Kidney (tissue), 13 donors: ENCODE measurements at regions not wholly inside any gene's neighbourhood (a gene's known extent, or its start where the extent isn't known, plus 50 kb on each side); places are given as distances from the start of the nearest gene placed in this dataset.

Experiments
- DNase-seq, 5 donors: peaks; one replicate each; pipeline ENCODE4 v3.0.0-alpha.2; 2013 to 2020
- FAIRE-seq: peaks from 2 replicates; lab custom pipeline; 2012; peaks lifted over from hg19 to GRCh38; lab: Jason Lieb, UNC
- H3K27ac ChIP-seq, 2 donors: one replicate each; pipeline ENCODE4 v1.7.0; 2013; ENCODE audit warnings: low read depth in 2 of 2, low read length in 2 of 2, inconsistent platforms in 1 of 2
- H3K27me3 ChIP-seq: one replicate; pipeline ENCODE4 v1.7.1; 2013; ENCODE audit warnings: low read length, inconsistent platforms; ENCODE audit not compliant: control insufficient read depth, insufficient read depth
- H3K36me3 ChIP-seq, 3 donors: one replicate each; pipeline versions ENCODE4 v1.7.0 to v1.7.1; 2013; ENCODE audit warnings: low read length in 3 of 3, control low read depth in 1 of 3, inconsistent platforms in 1 of 3; ENCODE audit not compliant: insufficient read depth in 3 of 3, control insufficient read depth in 2 of 3
- H3K4me1 ChIP-seq, 3 donors: one replicate each; pipeline versions ENCODE4 v1.7.0 to v1.7.1; 2013; ENCODE audit warnings: low read length in 3 of 3, inconsistent platforms in 1 of 3, low read depth in 1 of 3; ENCODE audit not compliant: control insufficient read depth in 2 of 3, insufficient read depth in 2 of 3
- H3K4me3 ChIP-seq, 3 donors: one replicate each; pipeline versions ENCODE4 v1.7.0 to v1.8.1; 2013; ENCODE audit warnings: low read length in 3 of 3, control low read depth in 1 of 3, inconsistent platforms in 1 of 3
- H3K9ac ChIP-seq, 3 donors: one replicate each; pipeline versions ENCODE4 v1.7.0 to v1.7.1; 2013; ENCODE audit warnings: low read length in 3 of 3, control low read depth in 1 of 3, inconsistent platforms in 1 of 3
- H3K9me3 ChIP-seq, 3 donors: one replicate each; pipeline versions ENCODE4 v1.7.0 to v1.7.1; 2013; ENCODE audit warnings: low read length in 3 of 3, control low read depth in 1 of 3, inconsistent platforms in 1 of 3; ENCODE audit not compliant: control insufficient read depth in 2 of 3, insufficient read depth in 1 of 3
- intact Hi-C: fragments of 100-400 bp; cut with DNase I; formaldehyde crosslinking; loops from one replicate; pipeline ENCODE4 v1.11.1; 2022
- TF ChIP-seq, protein P1 (sequence below): IDR thresholded peaks from 3 replicates; pipeline ENCODE4 v1.5.1; 2012; ENCODE audit warnings: mild to moderate bottlenecking, moderate library complexity, borderline replicate concordance; ENCODE audit not compliant: insufficient read depth; ENCODE audit errors: extremely low read depth
- donor health status: control.
- donor health status: control.
- donor health status: control.
- donor health status: control.
- donor health status: control.
- donor health status: DM: yes; HTN: yes; CAD: no.
- donor health status: Normal renal cell carcinoma (clear cell type).

DNA sequence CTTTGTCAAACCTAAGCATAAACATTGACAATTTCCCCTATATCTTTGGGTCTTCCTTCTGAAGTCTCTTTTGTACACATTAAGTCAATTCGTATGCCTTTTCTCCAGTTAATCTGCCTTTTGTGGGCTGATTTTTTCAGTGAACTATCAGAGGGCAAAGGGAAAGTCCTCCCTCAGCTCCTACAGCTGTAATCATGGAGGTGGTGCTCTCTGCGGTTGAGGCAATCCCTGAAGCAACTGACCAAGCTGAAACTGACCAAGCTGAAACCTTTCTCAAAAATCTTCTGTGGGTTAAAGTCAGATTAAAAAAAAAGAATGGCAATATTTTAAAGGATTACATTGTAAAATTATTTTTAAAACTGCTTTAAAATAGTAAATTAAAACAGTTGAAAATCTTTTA is 105.8 kb upstream of the DNAJC10 start:
- intact Hi-C loops, result no loop called here
- TF ChIP-seq, protein P1, sequence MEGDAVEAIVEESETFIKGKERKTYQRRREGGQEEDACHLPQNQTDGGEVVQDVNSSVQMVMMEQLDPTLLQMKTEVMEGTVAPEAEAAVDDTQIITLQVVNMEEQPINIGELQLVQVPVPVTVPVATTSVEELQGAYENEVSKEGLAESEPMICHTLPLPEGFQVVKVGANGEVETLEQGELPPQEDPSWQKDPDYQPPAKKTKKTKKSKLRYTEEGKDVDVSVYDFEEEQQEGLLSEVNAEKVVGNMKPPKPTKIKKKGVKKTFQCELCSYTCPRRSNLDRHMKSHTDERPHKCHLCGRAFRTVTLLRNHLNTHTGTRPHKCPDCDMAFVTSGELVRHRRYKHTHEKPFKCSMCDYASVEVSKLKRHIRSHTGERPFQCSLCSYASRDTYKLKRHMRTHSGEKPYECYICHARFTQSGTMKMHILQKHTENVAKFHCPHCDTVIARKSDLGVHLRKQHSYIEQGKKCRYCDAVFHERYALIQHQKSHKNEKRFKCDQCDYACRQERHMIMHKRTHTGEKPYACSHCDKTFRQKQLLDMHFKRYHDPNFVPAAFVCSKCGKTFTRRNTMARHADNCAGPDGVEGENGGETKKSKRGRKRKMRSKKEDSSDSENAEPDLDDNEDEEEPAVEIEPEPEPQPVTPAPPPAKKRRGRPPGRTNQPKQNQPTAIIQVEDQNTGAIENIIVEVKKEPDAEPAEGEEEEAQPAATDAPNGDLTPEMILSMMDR, result no peak
- no peak for DNase-seq
- H3K36me3 ChIP-seq, result no peaks in the 10 kb centered on the region
- no peaks in the 10 kb centered on the region for H3K9me3 ChIP-seq
- H3K27me3 ChIP-seq, result no peaks in the 10 kb centered on the region
- no peak overlapping the region for H3K4me3 ChIP-seq
- FAIRE-seq, result no peak
- no peaks in the 10 kb centered on the region for H3K4me1 ChIP-seq
- no peak overlapping the region for H3K9ac ChIP-seq
- H3K27ac ChIP-seq, result no peak overlapping the region

DNA sequence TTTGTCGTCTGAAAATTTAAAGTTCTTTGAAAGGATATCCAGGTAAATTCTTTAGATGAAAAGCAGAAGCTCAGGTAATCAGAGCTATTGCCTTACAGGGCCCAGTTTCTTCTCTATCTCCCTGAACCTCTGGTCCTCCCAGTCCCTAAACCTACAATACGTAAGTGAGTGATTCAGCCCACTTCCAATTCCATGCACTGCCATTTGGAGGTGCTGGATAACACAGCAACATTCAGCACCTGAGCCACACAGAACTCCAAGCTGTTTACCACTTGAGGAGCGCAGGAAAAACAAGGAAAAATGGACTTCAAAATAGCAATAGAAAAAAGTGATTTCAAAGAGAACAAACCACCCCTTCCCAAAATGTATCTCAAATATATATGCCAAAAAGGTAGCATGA is 105.0 kb upstream of the DNAJC10 start:
- intact Hi-C loops, result no loop called here
- Histone ChIP-seq H3K9me3 (no peaks in the 10 kb centered on the region), H3K36me3 (no peaks in the 10 kb centered on the region), H3K4me1 (no peaks in the 10 kb centered on the region), H3K9ac (no peak overlapping the region), H3K27ac (no peak overlapping the region), H3K4me3 (no peak overlapping the region), H3K27me3 (no peaks in the 10 kb centered on the region)
- FAIRE-seq, result no peak
- no peak for DNase-seq
- TF ChIP-seq, protein P1, result no peak

DNA sequence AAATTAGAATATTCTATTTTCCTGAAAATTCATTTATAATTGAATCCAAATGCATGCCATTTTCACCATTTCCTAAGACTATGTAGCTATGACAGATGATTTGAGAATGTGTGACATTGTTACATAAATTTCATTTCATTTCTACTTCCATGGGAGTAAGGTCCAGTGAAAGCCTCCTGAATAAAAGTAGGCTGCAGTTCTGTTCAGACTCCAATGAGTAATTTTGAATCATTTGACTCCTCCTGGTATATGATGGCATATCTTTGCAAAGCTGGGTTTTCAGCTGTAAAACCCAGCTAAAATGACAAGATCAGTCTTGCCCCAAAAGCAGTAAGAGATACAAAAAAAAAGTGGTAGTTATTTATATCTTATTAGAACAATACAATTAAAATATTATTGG is 101.0 kb upstream of the DNAJC10 start:
- FAIRE-seq, result no peak
- Histone ChIP-seq H3K4me3 (no peak overlapping the region), H3K27me3 (no peaks in the 10 kb centered on the region), H3K36me3 (no peaks in the 10 kb centered on the region), H3K9ac (no peak overlapping the region), H3K27ac (no peak overlapping the region), H3K4me1 (peaks cover 0 to 4% (median 0%) of the 10 kb centered on the region in 3 donors), H3K9me3 (no peaks in the 10 kb centered on the region)
- no peak for DNase-seq
- TF ChIP-seq, protein P1, result no peak
- intact Hi-C loops, result no loop called here
